SK-N-SH treated with all-trans-retinoic acid at 6 μM for 48 hours (cell line): ENCODE measurements at regions not wholly inside any gene's neighbourhood (a gene's known extent, or its start where the extent isn't known, plus 50 kb on each side); places are given as distances from the start of the nearest gene placed in this dataset.

Source experiments
- ATAC-seq: fragments of 200-7000 bp; cut with Tn5 transposase; 3 replicates; pipeline ENCODE4 v1.9.1; 2020; ENCODE audit warnings: mild to moderate bottlenecking, moderate library complexity
- ARNTL ChIP-seq: fragments of 450-650 bp; formaldehyde crosslinking; IDR thresholded peaks from 2 replicates; pipeline ENCODE4 v1.5.0; 2020; ENCODE audit warnings: low read depth, mild to moderate bottlenecking, moderate library complexity, borderline replicate concordance
- BACH2 ChIP-seq: fragments of 250-450 bp; sonication (Bioruptor Pico); IDR thresholded peaks from 2 replicates; pipeline ENCODE4 v1.9.0; 2021; ENCODE audit warnings: mild to moderate bottlenecking, borderline replicate concordance
- CSDC2 ChIP-seq: fragments of 250-450 bp; sonication (Bioruptor Pico); IDR thresholded peaks from 2 replicates; pipeline ENCODE4 v1.5.0; 2020; ENCODE audit warnings: mild to moderate bottlenecking, moderate library complexity
- ESRRG ChIP-seq: fragments of 250-450 bp; sonication (Bioruptor Pico); IDR thresholded peaks from 2 replicates; pipeline ENCODE4 v1.6.1; 2021; ENCODE audit warnings: mild to moderate bottlenecking
- GLIS3 ChIP-seq: fragments of 250-450 bp; sonication (Bioruptor Pico); IDR thresholded peaks from 2 replicates; pipeline ENCODE4 v1.5.0; 2020; ENCODE audit warnings: mild to moderate bottlenecking, moderate library complexity
- ISL1 ChIP-seq: fragments of 250-450 bp; sonication (Bioruptor Pico); IDR thresholded peaks from 2 replicates; pipeline ENCODE4 v2.1.2; 2022; ENCODE audit warnings: mild to moderate bottlenecking, moderate library complexity
- OSR1 ChIP-seq: fragments of 250-450 bp; sonication (Bioruptor Pico); IDR thresholded peaks from 2 replicates; pipeline ENCODE4 v1.8.0; 2022; ENCODE audit warnings: moderate library complexity, mild to moderate bottlenecking, inconsistent platforms
- PPARA ChIP-seq: fragments of 250-450 bp; sonication (Bioruptor Pico); IDR thresholded peaks from 2 replicates; pipeline ENCODE4 v1.5.0; 2020; ENCODE audit warnings: mild to moderate bottlenecking, borderline replicate concordance
- RARB ChIP-seq: fragments of 250-450 bp; sonication (Bioruptor Pico); IDR thresholded peaks from 2 replicates; pipeline ENCODE4 v1.8.0; 2021; ENCODE audit warnings: mild to moderate bottlenecking, moderate library complexity
- SNAI2 ChIP-seq: fragments of 250-450 bp; sonication (Bioruptor Pico); IDR thresholded peaks from 2 replicates; pipeline ENCODE4 v1.5.0; 2020; ENCODE audit warnings: mild to moderate bottlenecking, moderate library complexity
- TCF4 ChIP-seq: fragments of 250-450 bp; sonication (Bioruptor Pico); IDR thresholded peaks from 2 replicates; pipeline ENCODE4 v1.8.0; 2021; ENCODE audit warnings: mild to moderate bottlenecking, moderate library complexity, borderline replicate concordance
- TOX ChIP-seq: fragments of 250-450 bp; sonication (Bioruptor Pico); IDR thresholded peaks from 2 replicates; pipeline ENCODE4 v1.8.0; 2021; ENCODE audit warnings: mild to moderate bottlenecking, moderate library complexity, borderline replicate concordance
- ZC3H10 ChIP-seq: fragments of 250-450 bp; sonication (Bioruptor Pico); IDR thresholded peaks from 2 replicates; pipeline ENCODE4 v1.5.1; 2021; ENCODE audit warnings: mild to moderate bottlenecking, moderate library complexity
- ZFP3 ChIP-seq: fragments of 250-450 bp; sonication (Bioruptor Pico); IDR thresholded peaks from 2 replicates; pipeline ENCODE4 v1.5.0; 2020; ENCODE audit warnings: mild to moderate bottlenecking, moderate library complexity
- ZFP30 ChIP-seq: fragments of 450-650 bp; formaldehyde crosslinking; IDR thresholded peaks from 2 replicates; pipeline ENCODE4 v1.5.0; 2022; ENCODE audit warnings: mild to moderate bottlenecking, moderate library complexity
- ZNF70 ChIP-seq: fragments of 450-650 bp; formaldehyde crosslinking; IDR thresholded peaks from 2 replicates; pipeline ENCODE4 v1.5.0; 2020; ENCODE audit warnings: mild to moderate bottlenecking, moderate library complexity
- ZNF8 ChIP-seq: fragments of 450-650 bp; formaldehyde crosslinking; IDR thresholded peaks from 2 replicates; pipeline ENCODE4 v1.5.0; 2020; ENCODE audit warnings: mild to moderate bottlenecking, moderate library complexity
- TF ChIP-seq, protein P1 (sequence below): fragments of 250-450 bp; sonication (Bioruptor Pico); IDR thresholded peaks from 2 replicates; pipeline ENCODE4 v1.8.0; 2020; ENCODE audit warnings: mild to moderate bottlenecking, moderate library complexity, borderline replicate concordance
- TF ChIP-seq, protein P2 (sequence below): fragments of 250-450 bp; sonication (Bioruptor Pico); IDR thresholded peaks from 2 replicates; pipeline ENCODE4 v1.5.0; 2020; ENCODE audit warnings: mild to moderate bottlenecking, moderate library complexity
- TF ChIP-seq, protein P3 (sequence below): fragments of 250-450 bp; sonication (Bioruptor Pico); IDR thresholded peaks from 2 replicates; pipeline ENCODE4 v1.5.1; 2021; ENCODE audit warnings: mild to moderate bottlenecking, moderate library complexity
- TF ChIP-seq, protein P4 (sequence below): fragments of 250-450 bp; sonication (Bioruptor Pico); IDR thresholded peaks from 2 replicates; pipeline ENCODE4 v1.5.1; 2020; ENCODE audit warnings: low read depth, mild to moderate bottlenecking, moderate library complexity

DNA sequence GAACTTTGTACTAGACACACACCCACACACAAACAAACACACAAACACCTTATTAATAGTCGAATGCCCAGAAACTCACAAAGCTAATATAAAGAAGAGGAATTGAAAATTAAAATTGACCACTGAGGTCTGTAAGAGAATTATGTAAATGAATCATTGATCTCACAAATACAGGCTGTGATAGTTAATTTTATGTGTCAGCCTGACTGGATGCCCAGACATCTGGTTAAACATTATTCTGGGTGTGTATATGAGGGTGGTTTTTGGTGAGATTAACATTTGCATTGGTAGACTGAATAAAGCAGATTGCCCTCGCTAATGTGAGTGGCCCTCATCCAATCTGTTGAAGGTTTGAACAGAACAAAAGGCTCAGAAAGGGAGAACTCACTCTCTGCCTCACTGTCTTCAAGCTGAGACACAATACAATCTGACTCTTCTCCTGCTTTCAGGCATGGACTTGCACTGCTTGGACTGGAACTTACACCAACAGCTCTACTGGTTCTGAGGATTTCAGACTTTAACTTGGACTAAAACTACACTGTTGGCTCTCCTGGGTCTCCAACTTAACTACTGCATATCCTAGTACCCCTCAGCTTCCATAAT, 199.4 kb upstream of the TTC14 start:
- ATAC-seq: no peak
- TF ChIP-seq, protein P1, sequence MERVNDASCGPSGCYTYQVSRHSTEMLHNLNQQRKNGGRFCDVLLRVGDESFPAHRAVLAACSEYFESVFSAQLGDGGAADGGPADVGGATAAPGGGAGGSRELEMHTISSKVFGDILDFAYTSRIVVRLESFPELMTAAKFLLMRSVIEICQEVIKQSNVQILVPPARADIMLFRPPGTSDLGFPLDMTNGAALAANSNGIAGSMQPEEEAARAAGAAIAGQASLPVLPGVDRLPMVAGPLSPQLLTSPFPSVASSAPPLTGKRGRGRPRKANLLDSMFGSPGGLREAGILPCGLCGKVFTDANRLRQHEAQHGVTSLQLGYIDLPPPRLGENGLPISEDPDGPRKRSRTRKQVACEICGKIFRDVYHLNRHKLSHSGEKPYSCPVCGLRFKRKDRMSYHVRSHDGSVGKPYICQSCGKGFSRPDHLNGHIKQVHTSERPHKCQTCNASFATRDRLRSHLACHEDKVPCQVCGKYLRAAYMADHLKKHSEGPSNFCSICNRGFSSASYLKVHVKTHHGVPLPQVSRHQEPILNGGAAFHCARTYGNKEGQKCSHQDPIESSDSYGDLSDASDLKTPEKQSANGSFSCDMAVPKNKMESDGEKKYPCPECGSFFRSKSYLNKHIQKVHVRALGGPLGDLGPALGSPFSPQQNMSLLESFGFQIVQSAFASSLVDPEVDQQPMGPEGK (CRISPR knock-in tag): no peak
- TF ChIP-seq TOX (CRISPR knock-in tag) (no peak), PPARA (CRISPR knock-in tag) (no peak), CSDC2 (CRISPR knock-in tag) (no peak), SNAI2 (no peak), ZNF70 (CRISPR knock-in tag) (no peak), BACH2 (no peak), TCF4 (CRISPR knock-in tag) (no peak), RARB (no peak), ISL1 (CRISPR knock-in tag) (no peak), ZNF8 (CRISPR knock-in tag) (no peak), ARNTL (CRISPR knock-in tag) (no peak), ZFP3 (CRISPR knock-in tag) (no peak), ZC3H10 (CRISPR knock-in tag) (no peak)
- TF ChIP-seq, protein P2, sequence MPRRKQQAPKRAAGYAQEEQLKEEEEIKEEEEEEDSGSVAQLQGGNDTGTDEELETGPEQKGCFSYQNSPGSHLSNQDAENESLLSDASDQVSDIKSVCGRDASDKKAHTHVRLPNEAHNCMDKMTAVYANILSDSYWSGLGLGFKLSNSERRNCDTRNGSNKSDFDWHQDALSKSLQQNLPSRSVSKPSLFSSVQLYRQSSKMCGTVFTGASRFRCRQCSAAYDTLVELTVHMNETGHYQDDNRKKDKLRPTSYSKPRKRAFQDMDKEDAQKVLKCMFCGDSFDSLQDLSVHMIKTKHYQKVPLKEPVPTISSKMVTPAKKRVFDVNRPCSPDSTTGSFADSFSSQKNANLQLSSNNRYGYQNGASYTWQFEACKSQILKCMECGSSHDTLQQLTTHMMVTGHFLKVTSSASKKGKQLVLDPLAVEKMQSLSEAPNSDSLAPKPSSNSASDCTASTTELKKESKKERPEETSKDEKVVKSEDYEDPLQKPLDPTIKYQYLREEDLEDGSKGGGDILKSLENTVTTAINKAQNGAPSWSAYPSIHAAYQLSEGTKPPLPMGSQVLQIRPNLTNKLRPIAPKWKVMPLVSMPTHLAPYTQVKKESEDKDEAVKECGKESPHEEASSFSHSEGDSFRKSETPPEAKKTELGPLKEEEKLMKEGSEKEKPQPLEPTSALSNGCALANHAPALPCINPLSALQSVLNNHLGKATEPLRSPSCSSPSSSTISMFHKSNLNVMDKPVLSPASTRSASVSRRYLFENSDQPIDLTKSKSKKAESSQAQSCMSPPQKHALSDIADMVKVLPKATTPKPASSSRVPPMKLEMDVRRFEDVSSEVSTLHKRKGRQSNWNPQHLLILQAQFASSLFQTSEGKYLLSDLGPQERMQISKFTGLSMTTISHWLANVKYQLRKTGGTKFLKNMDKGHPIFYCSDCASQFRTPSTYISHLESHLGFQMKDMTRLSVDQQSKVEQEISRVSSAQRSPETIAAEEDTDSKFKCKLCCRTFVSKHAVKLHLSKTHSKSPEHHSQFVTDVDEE: no peak
- TF ChIP-seq, protein P3, sequence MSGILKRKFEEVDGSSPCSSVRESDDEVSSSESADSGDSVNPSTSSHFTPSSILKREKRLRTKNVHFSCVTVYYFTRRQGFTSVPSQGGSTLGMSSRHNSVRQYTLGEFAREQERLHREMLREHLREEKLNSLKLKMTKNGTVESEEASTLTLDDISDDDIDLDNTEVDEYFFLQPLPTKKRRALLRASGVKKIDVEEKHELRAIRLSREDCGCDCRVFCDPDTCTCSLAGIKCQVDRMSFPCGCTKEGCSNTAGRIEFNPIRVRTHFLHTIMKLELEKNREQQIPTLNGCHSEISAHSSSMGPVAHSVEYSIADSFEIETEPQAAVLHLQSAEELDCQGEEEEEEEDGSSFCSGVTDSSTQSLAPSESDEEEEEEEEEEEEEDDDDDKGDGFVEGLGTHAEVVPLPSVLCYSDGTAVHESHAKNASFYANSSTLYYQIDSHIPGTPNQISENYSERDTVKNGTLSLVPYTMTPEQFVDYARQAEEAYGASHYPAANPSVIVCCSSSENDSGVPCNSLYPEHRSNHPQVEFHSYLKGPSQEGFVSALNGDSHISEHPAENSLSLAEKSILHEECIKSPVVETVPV (CRISPR knock-in tag): no peak

DNA sequence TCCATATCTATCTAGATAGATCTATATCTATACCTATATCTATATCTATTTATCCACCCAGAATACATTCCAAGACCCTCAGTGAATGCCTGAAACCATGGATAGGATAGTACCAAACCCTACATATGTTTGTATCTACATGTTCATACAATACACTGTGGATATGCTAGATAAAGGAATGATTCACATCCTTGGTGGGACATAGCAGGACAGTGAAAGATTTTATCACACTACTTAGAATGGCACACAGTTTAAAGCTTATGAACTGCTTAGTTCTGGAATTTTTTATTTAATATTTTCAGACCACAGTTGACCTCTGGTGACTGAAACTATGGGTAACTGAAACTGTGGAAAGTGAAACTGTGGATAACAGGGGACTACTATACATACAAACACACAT, 198.8 kb upstream of the TTC14 start:
- ATAC-seq: no peak
- TF ChIP-seq ISL1 (CRISPR knock-in tag) (no peak), OSR1 (CRISPR knock-in tag) (no peak), PPARA (CRISPR knock-in tag) (no peak), BACH2 (no peak), CSDC2 (CRISPR knock-in tag) (no peak), RARB (no peak), ZFP3 (CRISPR knock-in tag) (no peak), ZNF70 (CRISPR knock-in tag) (no peak), TCF4 (CRISPR knock-in tag) (no peak), TOX (CRISPR knock-in tag) (no peak), ESRRG (CRISPR knock-in tag) (no peak), ZFP30 (CRISPR knock-in tag) (no peak), GLIS3 (CRISPR knock-in tag) (no peak), ZNF8 (CRISPR knock-in tag) (no peak)
- TF ChIP-seq, protein P3 (CRISPR knock-in tag): no peak
- TF ChIP-seq, protein P1 (CRISPR knock-in tag): no peak
- TF ChIP-seq, protein P2: no peak
- TF ChIP-seq, protein P4, sequence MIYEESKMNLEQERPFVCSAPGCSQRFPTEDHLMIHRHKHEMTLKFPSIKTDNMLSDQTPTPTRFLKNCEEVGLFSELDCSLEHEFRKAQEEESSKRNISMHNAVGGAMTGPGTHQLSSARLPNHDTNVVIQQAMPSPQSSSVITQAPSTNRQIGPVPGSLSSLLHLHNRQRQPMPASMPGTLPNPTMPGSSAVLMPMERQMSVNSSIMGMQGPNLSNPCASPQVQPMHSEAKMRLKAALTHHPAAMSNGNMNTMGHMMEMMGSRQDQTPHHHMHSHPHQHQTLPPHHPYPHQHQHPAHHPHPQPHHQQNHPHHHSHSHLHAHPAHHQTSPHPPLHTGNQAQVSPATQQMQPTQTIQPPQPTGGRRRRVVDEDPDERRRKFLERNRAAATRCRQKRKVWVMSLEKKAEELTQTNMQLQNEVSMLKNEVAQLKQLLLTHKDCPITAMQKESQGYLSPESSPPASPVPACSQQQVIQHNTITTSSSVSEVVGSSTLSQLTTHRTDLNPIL (CRISPR knock-in tag): no peak
